H54 (cell line): ENCODE measurements at regions not wholly inside any gene's neighbourhood (a gene's known extent, or its start where the extent isn't known, plus 50 kb on each side); places are given as distances from the start of the nearest gene placed in this dataset.

Source experiments
- DNase-seq: peaks from one replicate; pipeline ENCODE4 v3.0.0; 2011; ENCODE audit warnings: low spot score, mixed read lengths; ENCODE audit not compliant: insufficient read length
- FAIRE-seq: peaks from 3 replicates; lab custom pipeline; 2011; peaks lifted over from hg19 to GRCh38; lab: Jason Lieb, UNC
- POLR2A ChIP-seq: IDR thresholded peaks from 2 replicates; pipeline ENCODE4 v1.6.1; 2011; ENCODE audit warnings: low read depth, mild to moderate bottlenecking, low read length

- DNase-seq = no peak
- FAIRE-seq = no peak
These were observed 146.7 kb upstream of the ID4 start for GRCh38 chr6:19690325-19691075.

GRCh38 chr6:19691465-19692167 lies 145.6 kb upstream of the ID4 start:
- no peak for FAIRE-seq
- DNase-seq = no peak
- no peak for TF ChIP-seq POLR2A

More at GRCh38 chr6:19690325-19691075, 146.7 kb upstream of the ID4 start:
- no peak for TF ChIP-seq POLR2A

GRCh38 chr6:19692506-19693298 lies 144.5 kb upstream of the ID4 start:
- FAIRE-seq (no peak), DNase-seq (no peak)
- TF ChIP-seq POLR2A = no peak

GRCh38 chr6:19694697-19695096 lies 142.5 kb upstream of the ID4 start:
- DNase-seq (no peak), FAIRE-seq (no peak)
- no peak for TF ChIP-seq POLR2A

- FAIRE-seq (peak; percentile 92), DNase-seq (peak; percentile 19)
- TF ChIP-seq POLR2A = no peak
These were observed 139.4 kb upstream of the ID4 start for GRCh38 chr6:19697744-19698290.

GRCh38 chr6:19699932-19700331 lies 137.2 kb upstream of the ID4 start:
- TF ChIP-seq POLR2A = no peak
- FAIRE-seq (no peak), DNase-seq (no peak)

GRCh38 chr6:19705606-19706005 lies 131.6 kb upstream of the ID4 start:
- TF ChIP-seq POLR2A = no peak
- FAIRE-seq = no peak
- DNase-seq = no peak

GRCh38 chr6:19712012-19712688 lies 125.0 kb upstream of the ID4 start:
- no peak for DNase-seq
- no peak for TF ChIP-seq POLR2A
- FAIRE-seq = no peak

GRCh38 chr6:19712998-19713397 lies 124.2 kb upstream of the ID4 start:
- FAIRE-seq (no peak), DNase-seq (no peak)
- TF ChIP-seq POLR2A = no peak

GRCh38 chr6:19713411-19713810 lies 123.8 kb upstream of the ID4 start:
- DNase-seq (no peak), FAIRE-seq (no peak)
- TF ChIP-seq POLR2A = no peak

- no peak for TF ChIP-seq POLR2A
- FAIRE-seq = no peak
- DNase-seq = no peak
These were observed 123.2 kb upstream of the ID4 start for GRCh38 chr6:19713984-19714383.

- FAIRE-seq (no peak), DNase-seq (no peak)
- no peak for TF ChIP-seq POLR2A
These were observed 122.6 kb upstream of the ID4 start for GRCh38 chr6:19714434-19715166.

GRCh38 chr6:19715167-19715551 lies 122.0 kb upstream of the ID4 start:
- DNase-seq = no peak
- no peak for TF ChIP-seq POLR2A
- no peak for FAIRE-seq
